Embryonic facial prominence (tissue), 1 donor: ENCODE measurements at regions not wholly inside any gene's neighbourhood (a gene's known extent, or its start where the extent isn't known, plus 50 kb on each side); places are given as distances from the start of the nearest gene placed in this dataset.
"Not testable (repeated sequence)": the region's sequence is repeated elsewhere in the genome, so short reads cannot be mapped to it uniquely, and the experiment has no call there.

Experiments
- DNase-seq: peaks from one replicate; pipeline ENCODE4 v3.0.0-alpha.2; 2016; ENCODE audit errors: extremely low spot score

GRCh38 chr2:16055848-16056580 lies 115.7 kb downstream of the MYCN start:
- no peak for DNase-seq

GRCh38 chr2:16053437-16054257 lies 113.3 kb downstream of the MYCN start:
- DNase-seq = no peak

DNA sequence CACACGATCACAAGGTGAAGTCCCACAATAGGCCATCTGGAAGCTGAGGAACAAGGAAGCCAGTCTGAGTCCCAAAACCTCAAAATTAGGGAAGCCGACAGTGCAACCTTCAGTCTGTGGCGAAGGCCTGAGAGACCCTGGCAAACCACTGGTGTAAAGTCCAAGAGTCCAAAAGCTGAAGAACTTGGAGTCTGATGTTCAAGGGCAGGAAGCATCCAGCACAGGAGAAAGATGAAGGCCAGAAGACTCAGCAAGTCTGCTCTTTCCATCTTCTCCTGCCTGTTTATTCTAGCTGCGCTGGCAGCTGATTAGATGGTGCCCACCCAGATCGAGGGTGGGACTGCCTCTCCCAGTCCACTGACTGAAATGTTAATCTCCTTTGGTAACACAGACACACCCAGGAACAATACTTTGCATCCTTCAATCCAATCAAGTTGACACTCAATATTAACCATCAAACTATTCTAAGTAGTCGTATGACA lies 112.3 kb downstream of the MYCN start:
- not testable (repeated sequence) for DNase-seq

DNA sequence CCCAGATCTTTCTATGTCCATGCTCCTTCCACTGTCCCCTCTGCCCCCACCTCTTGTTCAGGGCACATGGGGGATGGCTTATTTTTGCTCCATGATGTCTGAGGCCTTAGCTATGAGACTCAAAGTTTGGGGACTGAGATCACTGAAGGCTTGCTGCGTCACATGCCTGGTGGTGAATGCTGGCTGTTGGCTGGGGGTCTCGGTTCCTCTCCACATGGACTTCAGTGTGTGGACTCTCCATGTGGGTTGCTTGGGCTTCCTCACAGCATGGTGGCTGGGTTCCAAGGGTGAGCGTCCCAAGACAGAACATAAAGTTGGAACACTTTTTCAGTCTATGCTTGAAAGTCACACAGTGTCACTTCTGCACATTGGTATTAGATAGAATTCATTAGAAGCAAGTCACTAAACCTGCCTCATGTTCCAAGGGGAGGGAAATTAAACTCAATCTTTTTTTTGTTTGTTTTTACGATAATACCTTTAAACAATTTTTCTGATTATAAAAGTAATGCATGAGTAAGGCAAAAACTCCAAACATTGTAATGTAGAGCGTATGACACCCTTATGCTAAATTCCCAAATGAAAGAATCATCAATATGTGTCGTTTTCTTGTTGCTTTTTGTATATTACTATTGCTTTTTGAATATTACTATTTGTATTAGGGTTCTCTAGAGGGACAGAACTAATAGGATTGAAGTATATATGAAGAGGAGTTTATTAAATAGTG lies 111.7 kb downstream of the MYCN start:
- no peak for DNase-seq

DNA sequence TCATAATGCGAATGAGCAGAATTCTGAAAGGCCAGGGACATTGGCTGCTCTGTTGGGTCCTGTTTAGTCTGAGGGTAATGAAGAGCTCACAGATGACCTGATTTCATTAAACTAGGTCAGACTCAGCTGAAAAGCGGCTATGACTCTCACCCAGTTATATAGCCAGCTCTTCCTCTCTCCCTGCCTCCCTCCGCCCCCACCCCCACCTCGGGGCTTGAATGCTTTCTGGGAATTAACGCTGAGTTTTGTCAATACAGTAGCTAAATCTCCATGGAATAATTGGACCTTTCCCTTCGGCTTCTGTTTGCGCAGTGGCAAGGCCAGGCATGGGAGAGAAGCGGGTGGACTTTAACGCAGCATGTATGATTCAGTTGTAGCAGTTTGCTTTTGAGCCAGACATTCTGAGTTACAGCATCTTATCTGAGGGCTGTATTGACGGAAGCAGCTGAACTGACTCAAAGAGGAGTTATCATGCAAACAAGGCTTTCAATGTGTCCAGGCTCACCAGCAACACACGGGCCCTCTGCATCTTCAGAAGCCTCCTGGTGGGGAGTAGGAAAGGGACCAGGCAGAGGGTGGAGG lies 110.6 kb downstream of the MYCN start:
- no peak for DNase-seq

- DNase-seq = no peak
Observed at GRCh38 chr2:16050261-16050907, 110.0 kb downstream of the MYCN start.

DNA sequence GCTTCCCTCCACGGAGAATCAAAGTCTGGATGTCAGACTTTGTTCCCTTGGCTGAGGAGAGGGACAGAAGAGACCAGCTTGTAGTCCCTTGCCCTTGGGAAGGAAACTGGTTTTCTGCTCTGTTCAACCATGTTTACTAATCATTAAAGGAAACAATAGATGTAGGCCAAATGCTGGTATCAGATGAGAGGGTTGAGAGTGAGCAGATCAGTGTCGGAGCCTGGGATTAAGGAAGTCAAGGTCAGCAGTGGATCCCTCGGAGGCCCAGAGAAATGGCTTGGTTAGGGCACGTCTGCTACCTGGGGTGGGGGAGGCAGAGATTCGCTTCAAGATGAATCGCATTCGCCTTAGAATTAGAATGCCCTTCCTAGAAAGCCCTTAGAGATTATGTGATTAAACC lies 109.1 kb downstream of the MYCN start:
- DNase-seq = no peak

DNA sequence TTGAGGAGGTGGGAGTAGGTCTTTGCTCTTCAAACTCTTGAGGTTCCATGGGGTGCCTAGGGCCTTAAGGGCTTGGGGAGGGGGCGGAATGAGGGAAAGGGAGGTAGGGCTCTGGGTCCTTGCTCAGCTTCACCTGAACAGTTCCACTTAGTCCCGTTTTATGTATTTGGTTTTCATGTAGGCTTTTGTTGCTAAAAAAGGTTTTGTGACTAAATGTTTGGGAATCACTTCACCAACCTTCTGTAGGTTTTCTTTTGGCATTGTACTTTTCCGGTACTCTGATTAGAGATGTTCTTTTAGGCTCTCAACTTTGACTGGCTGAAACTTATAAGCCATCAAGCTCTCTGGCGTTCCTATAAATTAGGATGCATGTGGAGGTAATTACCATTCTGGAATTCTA lies 108.1 kb downstream of the MYCN start:
- no peak for DNase-seq

DNA sequence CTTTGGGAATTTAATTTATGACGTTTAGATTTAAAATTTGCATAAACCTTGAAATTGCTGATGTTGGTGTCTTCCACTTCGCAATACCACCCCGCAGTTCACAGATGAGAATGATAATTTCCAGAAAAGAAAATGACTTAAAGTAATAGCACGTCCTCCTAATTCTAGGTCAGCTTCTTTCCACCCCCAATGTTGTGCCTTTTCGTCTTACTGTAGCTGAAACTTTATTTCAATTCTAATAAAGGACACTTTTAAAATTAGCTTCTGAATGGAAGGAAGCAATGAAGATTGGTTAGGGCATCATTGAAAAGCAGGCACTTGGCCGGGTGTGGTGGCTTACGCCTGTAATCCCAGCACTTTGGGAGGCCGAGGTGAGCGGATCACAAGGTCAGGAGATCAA lies 107.4 kb downstream of the MYCN start:
- DNase-seq = no peak

- no peak for DNase-seq
Observed at GRCh38 chr2:16046649-16047048, 106.3 kb downstream of the MYCN start.

DNA sequence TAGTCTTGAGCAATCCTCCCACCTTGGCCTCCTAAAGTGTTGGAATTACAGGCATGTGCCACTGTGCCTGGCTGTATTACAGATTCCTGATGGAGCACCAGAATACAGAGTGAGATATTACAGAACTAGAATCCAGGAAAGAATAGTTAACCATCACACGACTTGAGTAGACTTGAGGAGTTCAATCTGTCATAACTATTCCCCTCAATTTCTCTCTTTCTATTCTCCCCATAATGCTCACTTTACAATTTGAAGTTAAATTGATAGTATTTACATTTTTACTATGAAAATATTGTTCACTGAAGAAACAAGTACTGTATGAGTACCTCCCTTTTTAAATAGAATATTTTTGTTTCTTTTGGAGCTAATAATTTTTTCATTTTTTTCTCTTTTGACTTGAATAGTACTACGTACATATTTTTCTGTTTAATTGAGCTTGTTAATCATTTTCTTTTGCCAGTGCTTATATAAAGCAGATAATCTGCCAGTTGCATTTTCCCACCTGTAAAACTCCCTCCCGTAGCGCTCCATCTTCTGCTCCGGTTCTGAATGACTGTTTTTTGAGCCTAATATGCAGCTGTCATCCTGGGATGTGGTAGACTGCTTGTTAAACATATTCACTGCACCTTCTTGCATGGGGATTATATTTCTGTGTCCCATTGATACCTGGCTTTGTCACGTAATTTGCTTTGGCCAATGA lies 105.5 kb downstream of the MYCN start:
- no peak for DNase-seq

- DNase-seq = no peak
Observed at GRCh38 chr2:16044946-16045456, 104.7 kb downstream of the MYCN start.

- no peak for DNase-seq
Observed at GRCh38 chr2:16043627-16044026, 103.3 kb downstream of the MYCN start.

GRCh38 chr2:16043192-16043591 lies 102.8 kb downstream of the MYCN start:
- DNase-seq = no peak

- no peak for DNase-seq
Observed at GRCh38 chr2:16042201-16042700, 101.9 kb downstream of the MYCN start.

GRCh38 chr2:16040271-16041010 lies 100.1 kb downstream of the MYCN start:
- no peak for DNase-seq

DNA sequence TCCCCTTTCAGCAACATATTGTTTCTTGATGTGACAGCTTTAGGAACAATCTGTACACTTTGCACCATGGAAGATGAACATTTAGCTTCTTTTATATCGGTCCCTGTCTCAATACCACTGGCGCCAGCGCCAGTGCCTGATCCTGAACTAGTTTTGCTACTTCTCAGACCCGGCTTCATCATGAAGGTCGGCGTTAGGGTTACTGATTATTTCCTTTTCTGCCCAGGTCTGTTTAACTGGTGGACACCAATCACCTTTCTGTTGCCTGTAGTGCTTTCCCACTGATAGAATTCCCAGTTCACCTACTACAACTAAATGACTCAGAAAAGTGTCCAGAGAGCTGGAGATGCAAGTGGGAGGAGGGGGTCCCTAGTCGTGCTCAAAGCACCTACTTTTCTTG lies 99.5 kb downstream of the MYCN start:
- no peak for DNase-seq

GRCh38 chr2:16039055-16039454 lies 98.7 kb downstream of the MYCN start:
- no peak for DNase-seq

DNA sequence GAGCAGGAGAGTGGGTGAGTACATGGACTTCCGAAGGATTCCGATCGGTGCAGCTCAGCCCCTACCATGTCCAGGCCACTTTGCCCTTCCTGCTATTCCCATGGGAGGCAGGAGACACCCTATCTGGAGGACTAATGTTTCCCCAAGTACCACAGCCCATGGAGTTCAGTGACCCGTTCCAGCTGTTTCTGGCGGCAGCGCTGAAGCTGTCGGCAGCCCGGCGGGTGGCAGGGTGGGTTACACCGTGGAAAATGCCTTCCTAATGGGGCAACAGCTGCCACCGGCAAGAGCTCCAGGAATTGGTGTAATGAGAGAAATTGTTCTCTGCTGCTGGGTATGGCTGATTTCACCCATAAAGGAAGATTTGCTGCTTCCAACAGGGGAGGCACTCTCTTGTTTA lies 98.3 kb downstream of the MYCN start:
- no peak for DNase-seq
